Caco-2 (cell line): ENCODE measurements at regions not wholly inside any gene's neighbourhood (a gene's known extent, or its start where the extent isn't known, plus 50 kb on each side); places are given as distances from the start of the nearest gene placed in this dataset.

ENCODE experiments used
- BruUV-seq: library from RNA; stranded (reverse); fragments of 400-500 nt; replicated peaks from 2 replicates; lab custom pipeline; 2021; lab: Mats Ljungman, UMichigan
- CTCF ChIA-PET: fragments of 300-600 bp; sonication (Branson Sonifier 250); formaldehyde crosslinking; loops from one replicate; lab custom pipeline; 2022; ENCODE audit warnings: antibody characterized with exemption; lab: Charles Lee
- POLR2A ChIA-PET: fragments of 300-600 bp; sonication (Branson Sonifier 250); formaldehyde crosslinking; loops from one replicate; lab custom pipeline; 2022; ENCODE audit warnings: antibody characterized with exemption; lab: Charles Lee
- DNase-seq, 2 experiments: peaks; one replicate each; pipeline versions ENCODE4 v3.0.0 to v3.0.0-alpha.2; 2020 to 2022
- H3K27me3 ChIP-seq: replicated peaks from 2 replicates; pipeline ENCODE4 v1.6.0; 2011; ENCODE audit warnings: low read length; ENCODE audit not compliant: control insufficient read depth, insufficient read depth
- H3K36me3 ChIP-seq: 2 replicates; pipeline ENCODE4 v1.5.1; 2011; ENCODE audit warnings: low read length; ENCODE audit not compliant: control insufficient read depth, insufficient read depth
- H3K4me1 ChIP-seq: fragments of 250-450 bp; sonication (Bioruptor Pico); 2 replicates; pipeline ENCODE4 v1.5.1; 2020; ENCODE audit warnings: mild to moderate bottlenecking
- H3K4me3 ChIP-seq: 2 replicates; pipeline ENCODE4 v1.5.1; 2011; ENCODE audit warnings: low read depth, mild to moderate bottlenecking, control low read depth, low read length
- H3K9me3 ChIP-seq: fragments of 250-450 bp; sonication (Bioruptor Pico); 2 replicates; pipeline ENCODE4 v1.5.1; 2020; ENCODE audit warnings: mild to moderate bottlenecking, moderate library complexity
- H3K27ac Mint-ChIP-seq: one replicate; pipeline ENCODE4 v1.8.0; 2022; ENCODE audit warnings: mixed read lengths; ENCODE audit not compliant: unreplicated experiment
- H3K27me3 Mint-ChIP-seq: one replicate; pipeline ENCODE4 v1.8.0; 2022; ENCODE audit warnings: mixed read lengths; ENCODE audit not compliant: insufficient read depth, unreplicated experiment
- H3K36me3 Mint-ChIP-seq: one replicate; pipeline ENCODE4 v1.8.0; 2022; ENCODE audit warnings: mild to moderate bottlenecking, mixed read lengths; ENCODE audit not compliant: insufficient read depth, unreplicated experiment
- H3K4me1 Mint-ChIP-seq: one replicate; pipeline ENCODE4 v1.8.0; 2022; ENCODE audit warnings: low read depth, mixed read lengths; ENCODE audit not compliant: unreplicated experiment
- H3K4me3 Mint-ChIP-seq: one replicate; pipeline ENCODE4 v1.8.0; 2022; ENCODE audit warnings: mild to moderate bottlenecking, moderate library complexity, mixed read lengths; ENCODE audit not compliant: unreplicated experiment
- H3K9me3 Mint-ChIP-seq: one replicate; pipeline ENCODE4 v1.8.0; 2022; ENCODE audit warnings: mixed read lengths; ENCODE audit not compliant: unreplicated experiment
- CTCF ChIP-seq, 2 experiments: fragments of 200-600 bp in 1 of 2; IDR thresholded peaks; 1 replicate in 1 of 2; 2 replicates in 1 of 2; pipeline versions ENCODE4 v1.5.1 to v1.8.0; 2011 to 2022; ENCODE audit warnings: antibody characterized with exemption in 1 of 2, control low read depth in 1 of 2, inconsistent platforms in 1 of 2, low read depth in 1 of 2, low read length in 1 of 2, mild to moderate bottlenecking in 1 of 2, moderate library complexity in 1 of 2; ENCODE audit not compliant: insufficient read depth in 1 of 2, severe bottlenecking in 1 of 2, unreplicated experiment in 1 of 2
- intact Hi-C: fragments of 100-400 bp; cut with micrococcal nuclease; formaldehyde crosslinking; loops from one replicate; pipeline ENCODE4 v1.10.0; 2022; ENCODE audit not compliant: unreplicated experiment

- ChIA-PET CTCF (no interaction called here), POLR2A (no interaction called here)
- no peak for TF ChIP-seq CTCF (IDR thresholded peaks at IDR 0.05; ENCODE audit: insufficient read depth in 1 of 2, low read depth in 1 of 2, low read length in 1 of 2, severe bottlenecking in 1 of 2, unreplicated experiment in 1 of 2)
- Histone ChIP-seq H3K4me1 (no peaks in the 10 kb centered on the region), H3K9me3 (no peaks in the 10 kb centered on the region), H3K27me3 (no peaks in the 10 kb centered on the region), H3K4me3 (no peak overlapping the region), H3K36me3 (no peaks in the 10 kb centered on the region)
- H3K4me3 Mint-ChIP-seq = no peak overlapping the region
- no peak for DNase-seq
- no peaks in the 10 kb centered on the region for H3K4me1 Mint-ChIP-seq
- no peaks in the 10 kb centered on the region for H3K27me3 Mint-ChIP-seq
- no TSS peak for BruUV-seq
- H3K27ac Mint-ChIP-seq = no peak overlapping the region
- intact Hi-C loops = no loop called here
- no peaks in the 10 kb centered on the region for H3K9me3 Mint-ChIP-seq
- H3K36me3 Mint-ChIP-seq = no peaks in the 10 kb centered on the region
These were observed 1249.0 kb downstream of the SLC16A7 start for GRCh38 chr12:60844875-60845274.

GRCh38 chr12:60845696-60846095, 1249.9 kb downstream of the SLC16A7 start:
- H3K4me3 Mint-ChIP-seq = no peak overlapping the region
- Histone ChIP-seq H3K4me3 (no peak overlapping the region), H3K36me3 (no peaks in the 10 kb centered on the region), H3K9me3 (no peaks in the 10 kb centered on the region), H3K27me3 (no peaks in the 10 kb centered on the region), H3K4me1 (no peaks in the 10 kb centered on the region)
- DNase-seq = no peak
- ChIA-PET POLR2A (no interaction called here), CTCF (no interaction called here)
- H3K4me1 Mint-ChIP-seq = no peaks in the 10 kb centered on the region
- no peak for TF ChIP-seq CTCF (IDR thresholded peaks at IDR 0.05; ENCODE audit: insufficient read depth in 1 of 2, low read depth in 1 of 2, low read length in 1 of 2, severe bottlenecking in 1 of 2, unreplicated experiment in 1 of 2)
- BruUV-seq = no TSS peak
- no peaks in the 10 kb centered on the region for H3K27me3 Mint-ChIP-seq
- H3K27ac Mint-ChIP-seq = no peak overlapping the region
- H3K36me3 Mint-ChIP-seq = no peaks in the 10 kb centered on the region
- intact Hi-C loops = no loop called here
- H3K9me3 Mint-ChIP-seq = no peaks in the 10 kb centered on the region

- no TSS peak for BruUV-seq
- CTCF ChIA-PET = no interaction called here
- H3K36me3 Mint-ChIP-seq = no peaks in the 10 kb centered on the region
These were observed 1251.5 kb downstream of the SLC16A7 start for GRCh38 chr12:60847281-60847680.

More at GRCh38 chr12:60847281-60847680, 1251.5 kb downstream of the SLC16A7 start:
- Histone ChIP-seq H3K4me3 (no peak overlapping the region), H3K9me3 (no peaks in the 10 kb centered on the region), H3K36me3 (no peaks in the 10 kb centered on the region), H3K4me1 (no peaks in the 10 kb centered on the region), H3K27me3 (no peaks in the 10 kb centered on the region)
- TF ChIP-seq CTCF (IDR thresholded peaks at IDR 0.05; ENCODE audit: insufficient read depth in 1 of 2, low read depth in 1 of 2, low read length in 1 of 2, severe bottlenecking in 1 of 2, unreplicated experiment in 1 of 2) = no peak
- Mint-ChIP-seq H3K27ac (no peak overlapping the region), H3K27me3 (no peaks in the 10 kb centered on the region), H3K4me1 (no peaks in the 10 kb centered on the region), H3K4me3 (no peak overlapping the region), H3K9me3 (no peaks in the 10 kb centered on the region)
- POLR2A ChIA-PET = no interaction called here
- intact Hi-C loops = no loop called here
- DNase-seq = no peak
